NOMO-1 treated with DMSO at 0.1 percent for 48 hours (cell line): ENCODE measurements at regions not wholly inside any gene's neighbourhood (a gene's known extent, or its start where the extent isn't known, plus 50 kb on each side); places are given as distances from the start of the nearest gene placed in this dataset.
A peak's percentile ranks its signal among the peaks of the same experiment; 100 is the strongest.
"Not testable (repeated sequence)": the region's sequence is repeated elsewhere in the genome, so short reads cannot be mapped to it uniquely, and the experiment has no call there.

Experiments used
- DNase-seq: peaks from one replicate; lab custom pipeline; 2025; ENCODE audit not compliant: unreplicated experiment; lab: John Stamatoyannopoulos, UW

GRCh38 chr7:13274205-13274604 is 586.8 kb downstream of the ARL4A start:
- DNase-seq: not testable (repeated sequence)

- DNase-seq: no peak
Observed at GRCh38 chr7:13276977-13277376, 589.5 kb downstream of the ARL4A start.

- no peak for DNase-seq
Observed at GRCh38 chr7:13278020-13278419, 590.6 kb downstream of the ARL4A start.

GRCh38 chr7:13279854-13280435 is 592.5 kb downstream of the ARL4A start:
- peak; percentile 29 for DNase-seq

GRCh38 chr7:13282377-13282980 is 595.0 kb downstream of the ARL4A start:
- peak; percentile 27 for DNase-seq

GRCh38 chr7:13286916-13287315 is 599.5 kb downstream of the ARL4A start:
- no peak for DNase-seq

GRCh38 chr7:13288516-13288915 is 601.1 kb downstream of the ARL4A start:
- DNase-seq: no peak

GRCh38 chr7:13290975-13291374 is 603.5 kb downstream of the ARL4A start:
- DNase-seq: no peak

- DNase-seq: no peak
Observed at GRCh38 chr7:13293264-13294002, 606.0 kb downstream of the ARL4A start.

- no peak for DNase-seq
Observed at GRCh38 chr7:13307040-13307439, 619.6 kb downstream of the ARL4A start.

- DNase-seq: no peak
Observed at GRCh38 chr7:13308423-13308822, 621.0 kb downstream of the ARL4A start.

GRCh38 chr7:13309535-13309934 is 622.1 kb downstream of the ARL4A start:
- no peak for DNase-seq

- no peak for DNase-seq
Observed at GRCh38 chr7:13312307-13312706, 624.9 kb downstream of the ARL4A start.

- no peak for DNase-seq
Observed at GRCh38 chr7:13320333-13320732, 632.9 kb downstream of the ARL4A start.

- DNase-seq: no peak
Observed at GRCh38 chr7:13321316-13321715, 633.9 kb downstream of the ARL4A start.

GRCh38 chr7:13322126-13322525 is 634.7 kb downstream of the ARL4A start:
- DNase-seq: no peak

- no peak for DNase-seq
Observed at GRCh38 chr7:13327669-13328068, 640.2 kb downstream of the ARL4A start.

GRCh38 chr7:13333371-13333770 is 645.9 kb downstream of the ARL4A start:
- DNase-seq: no peak

- DNase-seq: no peak
Observed at GRCh38 chr7:13336227-13336626, 648.8 kb downstream of the ARL4A start.

GRCh38 chr7:13352677-13353076 is 636.8 kb downstream of the ETV1 start:
- DNase-seq: no peak

GRCh38 chr7:13359656-13360055 is 629.8 kb downstream of the ETV1 start:
- no peak for DNase-seq

GRCh38 chr7:13386741-13387140 is 602.7 kb downstream of the ETV1 start:
- DNase-seq: no peak
